Mesothelial cell of epicardium (in vitro differentiated cells): ENCODE measurements at regions not wholly inside any gene's neighbourhood (a gene's known extent, or its start where the extent isn't known, plus 50 kb on each side); places are given as distances from the start of the nearest gene placed in this dataset.

ENCODE experiments used
- DNase-seq, 2 experiments: peaks; one replicate each; pipeline ENCODE4 v3.0.0; 2021; ENCODE audit warnings: low spot score in 2 of 2; ENCODE audit not compliant: unreplicated experiment in 2 of 2
- H3K27ac Mint-ChIP-seq: 2 replicates; pipeline ENCODE4 v1.8.0; 2021; ENCODE audit warnings: mixed read lengths
- H3K27me3 Mint-ChIP-seq: 2 replicates; pipeline ENCODE4 v1.8.0; 2021; ENCODE audit warnings: low read depth, mixed read lengths
- H3K36me3 Mint-ChIP-seq: 2 replicates; pipeline ENCODE4 v1.8.0; 2021; ENCODE audit warnings: mixed read lengths
- H3K4me1 Mint-ChIP-seq: 2 replicates; pipeline ENCODE4 v1.8.0; 2021; ENCODE audit warnings: mixed read lengths
- H3K4me3 Mint-ChIP-seq: 2 replicates; pipeline ENCODE4 v1.8.0; 2021; ENCODE audit warnings: mild to moderate bottlenecking, moderate library complexity, mixed read lengths
- H3K9me3 Mint-ChIP-seq: 2 replicates; pipeline ENCODE4 v1.8.0; 2021; ENCODE audit warnings: mixed read lengths
- CTCF ChIP-seq: fragments of 200-600 bp; sonication (generic); IDR thresholded peaks from one replicate; pipeline ENCODE4 v1.5.0; 2021; ENCODE audit warnings: antibody characterized with exemption; ENCODE audit not compliant: unreplicated experiment

GRCh38 chr18:79626905-79627749, 52.5 kb upstream of the CTDP1 start:
- Mint-ChIP-seq H3K4me1 (no peaks in the 10 kb centered on the region), H3K27me3 (peaks cover 12% of the 10 kb centered on the region), H3K36me3 (no peaks in the 10 kb centered on the region), H3K9me3 (no peaks in the 10 kb centered on the region), H3K4me3 (no peak overlapping the region), H3K27ac (no peak overlapping the region)
- DNase-seq, result no peak
- TF ChIP-seq CTCF, result no peak

GRCh38 chr18:79627750-79628294, 51.8 kb upstream of the CTDP1 start:
- H3K36me3 Mint-ChIP-seq, result no peaks in the 10 kb centered on the region
- peaks cover 12% of the 10 kb centered on the region for H3K27me3 Mint-ChIP-seq
- H3K4me3 Mint-ChIP-seq, result no peak overlapping the region
- H3K9me3 Mint-ChIP-seq, result no peaks in the 10 kb centered on the region
- no peak for DNase-seq
- H3K27ac Mint-ChIP-seq, result no peak overlapping the region
- TF ChIP-seq CTCF, result no peak
- H3K4me1 Mint-ChIP-seq, result no peaks in the 10 kb centered on the region

DNA sequence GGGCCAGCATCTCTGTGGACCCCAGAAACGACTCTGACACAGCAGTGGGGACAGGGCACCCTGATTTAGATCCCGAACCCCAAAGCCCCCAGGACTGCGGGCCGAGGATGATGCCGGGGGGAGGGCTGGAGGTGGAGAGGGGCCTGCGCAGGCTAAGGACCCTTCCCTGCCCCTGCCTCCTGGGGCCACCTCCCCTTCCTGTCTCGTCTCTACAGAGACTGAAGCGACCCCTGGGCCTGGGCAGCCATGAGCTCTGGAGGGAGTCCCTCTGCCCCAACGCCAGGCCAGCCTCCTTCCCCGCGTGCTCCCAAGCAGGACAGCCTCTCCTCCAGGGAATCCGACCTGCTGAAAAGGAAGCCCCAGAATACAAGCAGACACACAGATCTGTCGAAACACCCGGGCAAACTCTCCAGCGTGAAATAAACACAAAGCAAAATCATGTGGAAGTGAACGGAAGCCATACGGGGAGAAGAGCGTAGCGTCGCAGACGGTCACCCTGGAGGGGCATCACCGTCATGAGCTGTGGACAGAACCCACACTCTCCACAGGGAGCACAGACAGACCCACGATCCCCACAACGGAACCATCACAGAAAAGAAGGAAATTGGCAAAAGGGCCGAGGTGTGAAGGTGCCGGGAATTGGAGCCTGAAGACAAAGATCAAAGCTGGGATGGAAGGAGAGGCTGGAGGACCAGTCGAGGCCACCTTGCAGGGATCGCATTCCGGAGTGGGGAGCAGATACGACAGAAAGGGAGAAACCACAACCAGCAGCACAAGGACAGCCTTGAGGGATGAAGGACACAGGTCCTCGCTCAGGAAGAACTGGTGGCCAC, 51.0 kb upstream of the CTDP1 start:
- peaks cover 4% of the 10 kb centered on the region for H3K9me3 Mint-ChIP-seq
- H3K4me3 Mint-ChIP-seq, result no peak overlapping the region
- H3K27me3 Mint-ChIP-seq, result peaks cover 12% of the 10 kb centered on the region
- no peak for DNase-seq
- no peak for TF ChIP-seq CTCF
- no peak overlapping the region for H3K27ac Mint-ChIP-seq
- H3K36me3 Mint-ChIP-seq, result no peaks in the 10 kb centered on the region
- H3K4me1 Mint-ChIP-seq, result no peaks in the 10 kb centered on the region

DNA sequence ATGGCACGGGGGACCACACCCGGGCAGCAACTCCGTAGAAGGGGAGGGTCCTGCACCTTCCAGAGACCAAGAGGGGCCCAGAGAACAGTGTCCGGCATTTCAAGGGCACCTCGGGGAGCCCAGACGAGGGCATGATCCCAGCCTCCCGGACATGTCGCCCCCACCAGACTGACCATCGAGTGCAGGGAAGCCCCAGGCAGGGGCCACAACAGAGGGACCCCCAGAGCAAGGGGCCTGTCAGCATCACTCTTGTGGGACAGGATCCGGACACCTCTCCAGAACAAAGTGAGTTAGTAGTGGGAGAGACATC, 50.4 kb upstream of the CTDP1 start:
- no peak overlapping the region for H3K27ac Mint-ChIP-seq
- no peak overlapping the region for H3K4me3 Mint-ChIP-seq
- no peak for DNase-seq
- no peak for TF ChIP-seq CTCF
- no peaks in the 10 kb centered on the region for H3K4me1 Mint-ChIP-seq
- H3K27me3 Mint-ChIP-seq, result peaks cover 12% of the 10 kb centered on the region
- peaks cover 7% of the 10 kb centered on the region for H3K9me3 Mint-ChIP-seq
- no peaks in the 10 kb centered on the region for H3K36me3 Mint-ChIP-seq

- no peaks in the 10 kb centered on the region for H3K4me1 Mint-ChIP-seq
- no peaks in the 10 kb centered on the region for H3K36me3 Mint-ChIP-seq
- TF ChIP-seq CTCF, result no peak
- peaks cover 7% of the 10 kb centered on the region for H3K9me3 Mint-ChIP-seq
- no peak overlapping the region for H3K4me3 Mint-ChIP-seq
- DNase-seq, result no peak
- H3K27ac Mint-ChIP-seq, result no peak overlapping the region
- H3K27me3 Mint-ChIP-seq, result peaks cover 12% of the 10 kb centered on the region
These were observed 50.0 kb upstream of the CTDP1 start for GRCh38 chr18:79629606-79630005.
